ENCODE measurements at regions not wholly inside any gene's neighbourhood (a gene's known extent, or its start where the extent isn't known, plus 50 kb on each side); places are given as distances from the start of the nearest gene placed in this dataset.
"Not testable (repeated sequence)": the region's sequence is repeated elsewhere in the genome, so short reads cannot be mapped to it uniquely, and the experiment has no call there.

DNA sequence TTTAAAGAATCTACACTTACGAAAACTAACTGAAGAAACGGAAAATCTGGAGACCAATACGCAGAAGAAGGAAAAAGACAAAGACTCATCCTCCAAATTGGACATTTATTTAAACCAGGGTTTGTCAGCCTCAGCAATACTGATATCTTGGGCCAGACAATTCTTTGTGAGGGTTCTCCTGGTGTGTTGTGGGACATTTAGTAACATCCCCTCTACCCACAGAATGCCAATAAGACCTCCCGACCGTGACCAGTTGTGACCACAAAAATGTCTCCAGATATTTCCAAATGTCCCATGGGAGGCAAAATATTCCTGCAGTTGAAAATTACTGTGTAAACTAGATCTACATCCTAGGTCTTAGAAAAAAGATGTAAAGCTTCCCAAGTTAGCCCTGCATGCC is 50.3 kb upstream of the ZSCAN2 start:
- not testable (repeated sequence) for DNase-seq

Measured in dermis blood vessel endothelial cell (primary cell).